Loucy (cell line): ENCODE measurements at regions not wholly inside any gene's neighbourhood (a gene's known extent, or its start where the extent isn't known, plus 50 kb on each side); places are given as distances from the start of the nearest gene placed in this dataset.

Source experiments
- CTCF ChIP-seq: fragments of 200-600 bp; sonication (generic); conservative IDR thresholded peaks from 2 replicates; pipeline ENCODE4 v1.5.1; 2014; ENCODE audit warnings: mild to moderate bottlenecking, antibody characterized with exemption, low read length
- EZH2phosphoT487 ChIP-seq: fragments of 200-600 bp; IDR thresholded peaks from 2 replicates; pipeline ENCODE4 v1.6.1; 2018; ENCODE audit warnings: antibody characterized with exemption, mild to moderate bottlenecking, moderate library complexity, borderline replicate concordance

- TF ChIP-seq CTCF (no peak), EZH2phosphoT487 (no peak)
Measured at GRCh38 chr14:98867726-98868125, 404.3 kb downstream of the BCL11B start.
